CD8-positive, alpha-beta memory T cell (primary cell): ENCODE measurements at regions not wholly inside any gene's neighbourhood (a gene's known extent, or its start where the extent isn't known, plus 50 kb on each side); places are given as distances from the start of the nearest gene placed in this dataset.

Source experiments
- CTCF ChIA-PET: fragments of 350-600 bp; sonication (Branson Sonifier 250); formaldehyde crosslinking; loops from one replicate; lab custom pipeline; 2021; ENCODE audit warnings: antibody characterized with exemption; lab: Charles Lee
- POLR2A ChIA-PET: fragments of 350-600 bp; sonication (Branson Sonifier 250); formaldehyde crosslinking; loops from one replicate; lab custom pipeline; 2021; ENCODE audit warnings: antibody characterized with exemption; lab: Charles Lee
- DNase-seq, 5 donors: peaks; one replicate each; pipeline versions ENCODE4 v3.0.0 to v3.0.0-alpha.2; 2020 to 2022; ENCODE audit warnings: mixed read lengths in 1 of 5
- H3K27ac ChIP-seq: one replicate; pipeline ENCODE4 v1.7.0; 2013; ENCODE audit warnings: low read depth, mild to moderate bottlenecking, low read length, moderate library complexity
- H3K27me3 ChIP-seq: 2 replicates; pipeline ENCODE4 v1.7.0; 2013; ENCODE audit warnings: low read length, mild to moderate bottlenecking; ENCODE audit not compliant: insufficient read depth, poor library complexity, severe bottlenecking
- H3K36me3 ChIP-seq: 2 replicates; pipeline ENCODE4 v1.7.0; 2013; ENCODE audit warnings: mild to moderate bottlenecking, low read length, moderate library complexity; ENCODE audit not compliant: insufficient read depth
- H3K4me1 ChIP-seq: 2 replicates; pipeline ENCODE4 v1.7.0; 2013; ENCODE audit warnings: mild to moderate bottlenecking, low read length, moderate library complexity; ENCODE audit not compliant: insufficient read depth
- H3K4me3 ChIP-seq: 2 replicates; pipeline ENCODE4 v1.7.0; 2013; ENCODE audit warnings: mild to moderate bottlenecking, low read length
- H3K9me3 ChIP-seq: 2 replicates; pipeline ENCODE4 v1.7.0; 2013; ENCODE audit warnings: mild to moderate bottlenecking, low read length
- H3K27ac Mint-ChIP-seq, 8 donors: one replicate each; pipeline ENCODE4 v1.8.0; 2020 to 2021; ENCODE audit warnings: mixed read lengths in 8 of 8, mild to moderate bottlenecking in 6 of 8, inconsistent platforms in 3 of 8, moderate library complexity in 3 of 8
- H3K27me3 Mint-ChIP-seq, 2 donors: one replicate each; pipeline ENCODE4 v1.8.0; 2020 to 2021; ENCODE audit warnings: mixed read lengths in 2 of 2, mild to moderate bottlenecking in 1 of 2, moderate library complexity in 1 of 2
- H3K36me3 Mint-ChIP-seq, 3 donors: one replicate each; pipeline ENCODE4 v1.8.0; 2020 to 2021; ENCODE audit warnings: mixed read lengths in 3 of 3, inconsistent platforms in 1 of 3, mild to moderate bottlenecking in 1 of 3
- H3K4me1 Mint-ChIP-seq, 3 donors: one replicate each; pipeline ENCODE4 v1.8.0; 2020 to 2021; ENCODE audit warnings: mixed read lengths in 3 of 3, inconsistent platforms in 1 of 3, mild to moderate bottlenecking in 1 of 3
- H3K4me3 Mint-ChIP-seq, 7 donors: one replicate each; pipeline ENCODE4 v1.8.0; 2020 to 2021; ENCODE audit warnings: mixed read lengths in 7 of 7, mild to moderate bottlenecking in 6 of 7, moderate library complexity in 4 of 7, inconsistent platforms in 2 of 7
- H3K9me3 Mint-ChIP-seq, 5 donors: one replicate each; pipeline ENCODE4 v1.8.0; 2020 to 2022; ENCODE audit warnings: mixed read lengths in 5 of 5, mild to moderate bottlenecking in 3 of 5, moderate library complexity in 2 of 5, inconsistent platforms in 1 of 5

GRCh38 chr2:81206216-81206615 lies 901.7 kb upstream of the LRRTM1 start:
- Histone ChIP-seq H3K27me3 (no peaks in the 10 kb centered on the region), H3K4me1 (no peaks in the 10 kb centered on the region), H3K4me3 (no peak overlapping the region), H3K27ac (no peak overlapping the region), H3K36me3 (no peaks in the 10 kb centered on the region), H3K9me3 (no peaks in the 10 kb centered on the region)
- DNase-seq, result no peak
- Mint-ChIP-seq H3K4me3 (no peak overlapping the region), H3K36me3 (no peaks in the 10 kb centered on the region), H3K27ac (no peak overlapping the region), H3K4me1 (no peaks in the 10 kb centered on the region), H3K9me3 (peaks cover 14 to 38% (median 24%) of the 10 kb centered on the region in 5 donors), H3K27me3 (no peaks in the 10 kb centered on the region)
- CTCF ChIA-PET, result no interaction called here
- POLR2A ChIA-PET, result no interaction called here

DNA sequence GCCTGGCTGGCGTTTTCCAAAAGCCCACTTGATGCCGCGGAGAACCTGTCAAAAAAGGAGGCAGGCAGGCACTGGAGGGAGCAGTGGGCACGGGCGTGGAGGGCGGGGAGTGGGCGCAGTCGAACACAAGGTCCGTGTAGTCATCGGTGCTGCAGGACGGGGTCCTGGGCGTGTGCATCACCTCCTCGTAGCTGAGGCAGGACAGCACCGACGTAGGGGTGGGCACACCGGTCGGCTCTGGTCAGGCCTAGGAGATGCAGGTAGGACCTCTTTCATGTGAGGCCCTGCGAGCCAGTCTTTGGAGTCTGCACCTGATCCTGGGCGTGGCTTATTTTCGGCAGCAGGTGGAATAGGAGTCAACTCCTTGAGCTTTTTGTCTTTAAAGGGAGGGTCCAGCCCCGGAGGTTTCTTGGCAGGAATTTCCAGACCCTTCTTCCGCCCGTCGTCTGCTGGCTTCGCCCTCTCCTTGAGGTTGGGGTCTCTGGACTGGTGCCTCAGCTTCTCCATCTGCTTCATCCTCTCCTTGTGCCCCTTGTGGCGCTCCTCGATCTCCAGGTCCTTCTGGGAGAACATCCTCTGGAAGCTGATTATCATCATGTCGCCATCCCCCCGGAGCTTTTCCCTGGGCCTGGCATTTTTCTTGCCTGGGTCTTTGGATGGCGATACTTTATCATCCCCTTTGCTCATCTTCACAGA lies 892.5 kb upstream of the LRRTM1 start:
- H3K4me1 ChIP-seq, result no peaks in the 10 kb centered on the region
- no peaks in the 10 kb centered on the region for H3K36me3 Mint-ChIP-seq
- ChIA-PET CTCF (no interaction called here), POLR2A (no interaction called here)
- H3K9me3 ChIP-seq, result no peaks in the 10 kb centered on the region
- no peaks in the 10 kb centered on the region for H3K36me3 ChIP-seq
- H3K27me3 ChIP-seq, result no peaks in the 10 kb centered on the region
- no peaks in the 10 kb centered on the region for H3K27me3 Mint-ChIP-seq
- H3K4me3 ChIP-seq, result no peak overlapping the region
- no peak overlapping the region for H3K4me3 Mint-ChIP-seq
- H3K9me3 Mint-ChIP-seq, result peaks cover 0 to 17% (median 6%) of the 10 kb centered on the region in 5 donors
- no peak for DNase-seq
- H3K4me1 Mint-ChIP-seq, result no peaks in the 10 kb centered on the region
- H3K27ac ChIP-seq, result no peak overlapping the region
- no peak overlapping the region for H3K27ac Mint-ChIP-seq

- Mint-ChIP-seq H3K27me3 (no peaks in the 10 kb centered on the region), H3K9me3 (peaks cover 0 to 17% (median 12%) of the 10 kb centered on the region in 5 donors), H3K27ac (no peak overlapping the region), H3K36me3 (no peaks in the 10 kb centered on the region), H3K4me1 (no peaks in the 10 kb centered on the region), H3K4me3 (no peak overlapping the region)
- H3K4me1 ChIP-seq, result no peaks in the 10 kb centered on the region
- no peaks in the 10 kb centered on the region for H3K27me3 ChIP-seq
- CTCF ChIA-PET, result no interaction called here
- no peaks in the 10 kb centered on the region for H3K36me3 ChIP-seq
- no peaks in the 10 kb centered on the region for H3K9me3 ChIP-seq
- POLR2A ChIA-PET, result no interaction called here
- no peak overlapping the region for H3K27ac ChIP-seq
- DNase-seq, result no peak
- no peak overlapping the region for H3K4me3 ChIP-seq
Measured at GRCh38 chr2:81196383-81196851, 891.9 kb upstream of the LRRTM1 start.

DNA sequence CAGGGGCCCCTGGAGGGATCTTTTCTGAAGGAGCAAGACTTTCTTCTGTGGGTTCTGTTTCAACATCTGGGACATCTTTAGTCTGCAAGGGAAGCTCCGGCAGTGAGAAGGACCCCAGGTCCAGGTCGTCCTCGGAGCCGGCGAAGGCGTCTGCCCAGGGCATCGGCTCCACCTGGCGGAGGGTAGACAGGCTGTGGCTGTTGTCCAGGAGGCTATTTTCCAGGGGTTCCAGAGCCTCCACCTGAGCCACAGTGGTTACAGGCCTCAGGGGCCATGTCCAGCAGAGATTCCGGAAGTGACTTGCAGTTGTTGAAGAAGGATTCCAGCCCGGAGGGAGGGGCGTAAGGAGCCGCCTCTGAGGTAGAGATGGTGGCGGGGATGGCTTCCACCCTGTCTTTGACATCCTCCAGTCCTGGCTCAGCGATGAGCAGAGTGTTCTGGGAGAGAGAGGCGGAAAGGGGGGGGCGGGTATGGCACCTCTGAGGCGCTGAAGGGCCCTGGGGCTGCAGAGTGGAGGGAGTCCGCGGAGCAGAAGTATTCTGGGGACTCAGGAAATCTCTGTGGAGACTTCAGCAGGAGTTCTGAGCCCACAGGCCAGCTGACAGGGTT lies 891.3 kb upstream of the LRRTM1 start:
- H3K4me1 ChIP-seq, result no peaks in the 10 kb centered on the region
- no peak overlapping the region for H3K4me3 ChIP-seq
- Mint-ChIP-seq H3K27ac (no peak overlapping the region), H3K27me3 (no peaks in the 10 kb centered on the region), H3K9me3 (peaks cover 0 to 17% (median 12%) of the 10 kb centered on the region in 5 donors), H3K4me1 (no peaks in the 10 kb centered on the region), H3K4me3 (no peak overlapping the region), H3K36me3 (no peaks in the 10 kb centered on the region)
- no peak overlapping the region for H3K27ac ChIP-seq
- no peaks in the 10 kb centered on the region for H3K27me3 ChIP-seq
- POLR2A ChIA-PET, result no interaction called here
- CTCF ChIA-PET, result no interaction called here
- no peaks in the 10 kb centered on the region for H3K9me3 ChIP-seq
- H3K36me3 ChIP-seq, result no peaks in the 10 kb centered on the region
- DNase-seq, result no peak

DNA sequence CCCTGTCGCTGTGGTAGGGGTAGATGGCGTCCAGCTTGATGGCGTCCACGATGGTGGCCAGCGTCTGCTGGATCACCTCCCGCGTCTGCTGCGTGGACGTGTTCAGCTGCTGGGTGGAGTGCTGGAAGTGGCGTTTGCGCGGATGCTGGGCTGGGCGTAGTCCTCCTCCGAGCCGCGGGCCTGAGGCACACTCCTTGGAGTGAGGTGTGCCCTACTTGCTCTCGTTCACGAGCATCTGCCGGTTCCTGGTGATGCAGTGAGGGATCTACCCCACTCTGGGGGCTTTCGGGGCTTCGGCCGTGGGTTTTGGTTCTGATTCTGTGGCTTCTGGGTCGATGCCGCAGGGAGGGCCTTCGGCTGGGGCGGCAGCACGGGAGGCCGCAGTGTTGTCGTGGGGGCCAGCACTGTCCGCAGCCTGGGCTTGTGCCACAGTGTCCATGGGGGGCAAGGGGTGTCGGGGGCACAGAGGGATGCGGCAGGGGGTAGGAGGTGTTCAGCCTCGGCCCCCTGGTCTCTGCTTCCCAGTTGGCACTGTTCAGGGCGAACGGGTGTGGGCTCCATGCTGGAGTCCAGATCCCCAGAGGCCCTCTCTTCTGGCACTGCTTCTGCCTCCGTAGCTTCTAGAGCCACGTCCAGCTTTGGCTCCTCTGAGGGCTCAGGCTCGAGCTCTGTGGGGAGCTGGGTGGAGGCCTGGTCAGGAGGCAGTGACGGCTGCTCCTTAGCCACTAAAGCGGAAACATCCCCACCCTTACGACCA lies 890.6 kb upstream of the LRRTM1 start:
- no peaks in the 10 kb centered on the region for H3K4me1 ChIP-seq
- Mint-ChIP-seq H3K27ac (peak overlapping the region in 1 of 8 donors; percentile 41), H3K4me3 (no peak overlapping the region), H3K4me1 (no peaks in the 10 kb centered on the region), H3K9me3 (peaks cover 4 to 19% (median 15%) of the 10 kb centered on the region in 5 donors), H3K36me3 (no peaks in the 10 kb centered on the region), H3K27me3 (no peaks in the 10 kb centered on the region)
- no peak overlapping the region for H3K27ac ChIP-seq
- no peaks in the 10 kb centered on the region for H3K36me3 ChIP-seq
- CTCF ChIA-PET, result no interaction called here
- DNase-seq, result peak in 1 of 5 donors; percentile 43
- H3K4me3 ChIP-seq, result no peak overlapping the region
- H3K27me3 ChIP-seq, result no peaks in the 10 kb centered on the region
- POLR2A ChIA-PET, result no interaction called here
- no peaks in the 10 kb centered on the region for H3K9me3 ChIP-seq

DNA sequence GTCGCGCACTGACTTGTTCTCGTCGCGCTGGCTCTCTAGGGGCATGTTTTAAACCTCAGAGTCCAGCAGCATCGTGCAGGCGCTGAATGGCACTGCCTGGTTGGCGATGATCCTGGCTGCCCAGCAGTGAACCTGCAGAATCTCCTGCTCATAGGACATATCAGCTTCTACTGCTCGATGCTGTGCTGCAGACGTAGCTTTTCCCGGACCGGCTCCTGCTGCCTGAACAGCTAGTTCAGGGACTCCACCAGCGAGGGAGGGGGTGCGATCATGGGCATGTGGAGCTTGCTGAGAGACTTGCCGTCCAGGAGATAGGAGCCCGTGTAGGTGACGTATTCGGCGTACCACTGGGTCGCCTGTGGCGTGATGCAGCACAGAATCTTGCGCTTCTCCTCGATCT lies 890.0 kb upstream of the LRRTM1 start:
- H3K27ac ChIP-seq, result no peak overlapping the region
- no peaks in the 10 kb centered on the region for H3K4me1 Mint-ChIP-seq
- H3K9me3 ChIP-seq, result no peaks in the 10 kb centered on the region
- no peak overlapping the region for H3K4me3 ChIP-seq
- no peaks in the 10 kb centered on the region for H3K27me3 ChIP-seq
- no peaks in the 10 kb centered on the region for H3K27me3 Mint-ChIP-seq
- no peak for DNase-seq
- H3K4me3 Mint-ChIP-seq, result no peak overlapping the region
- H3K4me1 ChIP-seq, result no peaks in the 10 kb centered on the region
- ChIA-PET POLR2A (no interaction called here), CTCF (no interaction called here)
- H3K9me3 Mint-ChIP-seq, result peaks cover 4 to 22% (median 15%) of the 10 kb centered on the region in 5 donors
- H3K36me3 ChIP-seq, result no peaks in the 10 kb centered on the region
- H3K27ac Mint-ChIP-seq, result peak overlapping the region in 1 of 8 donors; percentile 41
- no peaks in the 10 kb centered on the region for H3K36me3 Mint-ChIP-seq

DNA sequence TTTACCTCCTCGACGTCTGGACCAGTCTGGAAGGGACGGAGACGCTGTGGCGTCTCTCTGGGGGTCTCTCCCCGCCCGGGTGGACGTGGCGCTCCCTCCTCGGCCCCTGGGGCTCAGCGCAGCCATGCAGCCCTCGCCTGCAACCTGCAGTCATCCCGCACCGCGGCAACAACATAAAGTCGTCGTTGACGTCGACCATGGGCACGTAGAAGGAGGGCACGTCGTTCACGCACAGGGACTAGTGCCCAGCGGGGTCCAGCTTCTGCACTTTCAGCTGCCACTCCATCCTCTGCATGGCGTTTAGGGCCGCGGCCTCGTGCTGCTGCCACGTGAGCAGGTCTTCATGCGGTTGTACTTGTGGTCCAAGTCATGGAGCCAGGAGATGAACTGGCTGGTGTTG lies 889.6 kb upstream of the LRRTM1 start:
- POLR2A ChIA-PET, result no interaction called here
- DNase-seq, result no peak

GRCh38 chr2:81181845-81182244 lies 877.3 kb upstream of the LRRTM1 start:
- no peak overlapping the region for H3K27ac Mint-ChIP-seq
- no peaks in the 10 kb centered on the region for H3K36me3 ChIP-seq
- no peak overlapping the region for H3K4me3 Mint-ChIP-seq
- POLR2A ChIA-PET, result no interaction called here
- no peak overlapping the region for H3K27ac ChIP-seq
- H3K9me3 ChIP-seq, result no peaks in the 10 kb centered on the region
- H3K4me1 Mint-ChIP-seq, result no peaks in the 10 kb centered on the region
- H3K36me3 Mint-ChIP-seq, result no peaks in the 10 kb centered on the region
- no peaks in the 10 kb centered on the region for H3K4me1 ChIP-seq
- no peak overlapping the region for H3K4me3 ChIP-seq
- no peaks in the 10 kb centered on the region for H3K27me3 ChIP-seq
- H3K9me3 Mint-ChIP-seq, result peaks cover 3 to 33% (median 12%) of the 10 kb centered on the region in 5 donors
- no peaks in the 10 kb centered on the region for H3K27me3 Mint-ChIP-seq
- CTCF ChIA-PET, result no interaction called here
- no peak for DNase-seq

More for the DNA sequence above, 889.6 kb upstream of the LRRTM1 start:
- Mint-ChIP-seq H3K27ac (no peak overlapping the region), H3K27me3 (no peaks in the 10 kb centered on the region), H3K9me3 (peaks cover 4 to 22% (median 15%) of the 10 kb centered on the region in 5 donors), H3K4me3 (no peak overlapping the region), H3K4me1 (no peaks in the 10 kb centered on the region), H3K36me3 (no peaks in the 10 kb centered on the region)
- Histone ChIP-seq H3K9me3 (no peaks in the 10 kb centered on the region), H3K4me3 (no peak overlapping the region), H3K27ac (no peak overlapping the region), H3K27me3 (no peaks in the 10 kb centered on the region), H3K36me3 (no peaks in the 10 kb centered on the region), H3K4me1 (no peaks in the 10 kb centered on the region)
- CTCF ChIA-PET, result no interaction called here
